ENCODE measurements at regions not wholly inside any gene's neighbourhood (a gene's known extent, or its start where the extent isn't known, plus 50 kb on each side); places are given as distances from the start of the nearest gene placed in this dataset.

- no peaks in the 10 kb centered on the region for H3K4me1 ChIP-seq (ENCODE audit: control insufficient read depth in 1 of 2, insufficient read depth in 1 of 2, low read depth in 1 of 2, low read length in 1 of 2)
- H3K9me3 ChIP-seq = no peaks in the 10 kb centered on the region
- H3K36me3 ChIP-seq = no peaks in the 10 kb centered on the region
- H3K27me3 ChIP-seq = no peaks in the 10 kb centered on the region
- no peak overlapping the region for H3K4me3 ChIP-seq (ENCODE audit: low read depth in 1 of 2, low read length in 1 of 2)
- no peak for TF ChIP-seq CTCF (IDR thresholded peaks at IDR 0.05)
- no peak overlapping the region for H3K27ac ChIP-seq
Observed at GRCh38 chr12:115064296-115064695, 380.3 kb upstream of the TBX3 start.

- TF ChIP-seq CTCF (IDR thresholded peaks at IDR 0.05) = no peak
- no peaks in the 10 kb centered on the region for H3K36me3 ChIP-seq
- H3K9me3 ChIP-seq = no peaks in the 10 kb centered on the region
- H3K27ac ChIP-seq = no peak overlapping the region
- no peaks in the 10 kb centered on the region for H3K4me1 ChIP-seq (ENCODE audit: control insufficient read depth in 1 of 2, insufficient read depth in 1 of 2, low read depth in 1 of 2, low read length in 1 of 2)
- no peaks in the 10 kb centered on the region for H3K27me3 ChIP-seq
- no peak overlapping the region for H3K4me3 ChIP-seq (ENCODE audit: low read depth in 1 of 2, low read length in 1 of 2)
Observed at GRCh38 chr12:115062741-115063140, 378.8 kb upstream of the TBX3 start.

GRCh38 chr12:115060477-115061168, 376.6 kb upstream of the TBX3 start:
- Histone ChIP-seq H3K4me1 (ENCODE audit: control insufficient read depth in 1 of 2, insufficient read depth in 1 of 2, low read depth in 1 of 2, low read length in 1 of 2) (no peaks in the 10 kb centered on the region), H3K9me3 (no peaks in the 10 kb centered on the region), H3K36me3 (no peaks in the 10 kb centered on the region), H3K27ac (no peak overlapping the region), H3K4me3 (ENCODE audit: low read depth in 1 of 2, low read length in 1 of 2) (no peak overlapping the region), H3K27me3 (no peaks in the 10 kb centered on the region)
- TF ChIP-seq CTCF (IDR thresholded peaks at IDR 0.05) = no peak

- H3K36me3 ChIP-seq = no peaks in the 10 kb centered on the region
- no peaks in the 10 kb centered on the region for H3K27me3 ChIP-seq
- H3K27ac ChIP-seq = no peak overlapping the region
- no peaks in the 10 kb centered on the region for H3K4me1 ChIP-seq (ENCODE audit: control insufficient read depth in 1 of 2, insufficient read depth in 1 of 2, low read depth in 1 of 2, low read length in 1 of 2)
- no peaks in the 10 kb centered on the region for H3K9me3 ChIP-seq
- TF ChIP-seq CTCF (IDR thresholded peaks at IDR 0.05) = no peak
- no peak overlapping the region for H3K4me3 ChIP-seq (ENCODE audit: low read depth in 1 of 2, low read length in 1 of 2)
Observed at GRCh38 chr12:115057445-115057844, 373.5 kb upstream of the TBX3 start.

GRCh38 chr12:115051378-115051777, 367.4 kb upstream of the TBX3 start:
- Histone ChIP-seq H3K4me1 (ENCODE audit: control insufficient read depth in 1 of 2, insufficient read depth in 1 of 2, low read depth in 1 of 2, low read length in 1 of 2) (no peaks in the 10 kb centered on the region), H3K4me3 (ENCODE audit: low read depth in 1 of 2, low read length in 1 of 2) (no peak overlapping the region), H3K27me3 (no peaks in the 10 kb centered on the region), H3K27ac (no peak overlapping the region), H3K36me3 (no peaks in the 10 kb centered on the region), H3K9me3 (no peaks in the 10 kb centered on the region)
- TF ChIP-seq CTCF (IDR thresholded peaks at IDR 0.05) = no peak
